ENCODE measurements at regions not wholly inside any gene's neighbourhood (a gene's known extent, or its start where the extent isn't known, plus 50 kb on each side); places are given as distances from the start of the nearest gene placed in this dataset.

- TF ChIP-seq POLR2AphosphoS5 (IDR thresholded peaks at IDR 0.05; ENCODE audit: low read depth, low read length) (no peak), CTCF (IDR thresholded peaks at IDR 0.05; ENCODE audit: control extremely low read depth in 1 of 3, insufficient read depth in 1 of 3, low read depth in 1 of 3, low read length in 3 of 3) (no peak), BACH1 (IDR thresholded peaks at IDR 0.05; ENCODE audit: low read length) (no peak), TAF1 (IDR thresholded peaks at IDR 0.05; ENCODE audit: low read depth, low read length) (no peak), EZH2 (IDR thresholded peaks at IDR 0.05; ENCODE audit: low read depth, low read length, severe bottlenecking) (no peak), ZNF274 (IDR thresholded peaks at IDR 0.05; ENCODE audit: borderline replicate concordance, extremely low read depth, low read length) (no peak), CHD1 (IDR thresholded peaks at IDR 0.05; ENCODE audit: low read depth, low read length) (no peak), CREB1 (IDR thresholded peaks at IDR 0.05) (no peak)
Measured at GRCh38 chr2:33975498-33975897, 376.4 kb upstream of the FAM98A start.

Measured in H1 (cell line).